DND-41 (cell line): ENCODE measurements at regions not wholly inside any gene's neighbourhood (a gene's known extent, or its start where the extent isn't known, plus 50 kb on each side); places are given as distances from the start of the nearest gene placed in this dataset.

Source experiments
- ATAC-seq: fragments of 200-7000 bp; cut with Tn5 transposase; 3 replicates; pipeline ENCODE4 v1.9.1; 2021; ENCODE audit warnings: low read depth; ENCODE audit not compliant: insufficient read depth
- DNase-seq: peaks from one replicate; pipeline ENCODE4 v3.0.0-alpha.2; 2020
- H2AFZ ChIP-seq: 2 replicates; pipeline ENCODE4 v1.6.0; 2012; ENCODE audit warnings: low read depth, low read length
- H3K27ac ChIP-seq: 2 replicates; pipeline ENCODE4 v1.5.1; 2012; ENCODE audit warnings: low read length, inconsistent platforms
- H3K27me3 ChIP-seq: fragments of 200-600 bp; sonication (generic); 2 replicates; pipeline ENCODE4 v1.6.0; 2012; ENCODE audit warnings: low read length, mild to moderate bottlenecking, inconsistent platforms; ENCODE audit not compliant: insufficient read depth, poor library complexity
- H3K36me3 ChIP-seq: 2 replicates; pipeline ENCODE4 v1.5.1; 2012; ENCODE audit warnings: low read length, inconsistent platforms; ENCODE audit not compliant: insufficient read depth
- H3K4me1 ChIP-seq: 2 replicates; pipeline ENCODE4 v1.5.1; 2012; ENCODE audit warnings: mild to moderate bottlenecking, low read length; ENCODE audit not compliant: insufficient read depth
- H3K4me2 ChIP-seq: 2 replicates; pipeline ENCODE4 v1.6.0; 2012; ENCODE audit warnings: mild to moderate bottlenecking, moderate library complexity, low read length, inconsistent platforms; ENCODE audit not compliant: insufficient read depth
- H3K4me3 ChIP-seq, 2 experiments: fragments of 200-600 bp in 1 of 2; shearing (Covaris generic) in 1 of 2; 2 replicates each; pipeline ENCODE4 v1.5.1; 2012 to 2016; ENCODE audit warnings: inconsistent platforms in 2 of 2, low read length in 2 of 2, mild to moderate bottlenecking in 2 of 2, low read depth in 1 of 2, moderate library complexity in 1 of 2
- H3K79me2 ChIP-seq: 2 replicates; pipeline ENCODE4 v1.6.0; 2012; ENCODE audit warnings: low read length, inconsistent platforms; ENCODE audit not compliant: insufficient read depth
- H3K9ac ChIP-seq: 2 replicates; pipeline ENCODE4 v1.6.0; 2012; ENCODE audit warnings: low read depth, mild to moderate bottlenecking, inconsistent platforms, low read length, moderate library complexity
- H3K9me3 ChIP-seq: 2 replicates; pipeline ENCODE4 v1.5.1; 2012; ENCODE audit warnings: low read length, moderate library complexity, mild to moderate bottlenecking, inconsistent platforms; ENCODE audit not compliant: insufficient read depth, severe bottlenecking
- H4K20me1 ChIP-seq: 2 replicates; pipeline ENCODE4 v1.6.0; 2012; ENCODE audit warnings: low read length; ENCODE audit not compliant: insufficient read depth
- CTCF ChIP-seq: IDR thresholded peaks from 2 replicates; pipeline ENCODE4 v1.5.1; 2012; ENCODE audit warnings: borderline replicate concordance, low read length, moderate library complexity, mild to moderate bottlenecking; ENCODE audit not compliant: poor library complexity, severe bottlenecking; ENCODE audit errors: extremely low read depth
- EZH2 ChIP-seq: IDR thresholded peaks from 3 replicates; pipeline ENCODE4 v1.6.1; 2012; ENCODE audit warnings: borderline replicate concordance, low read depth, mild to moderate bottlenecking, moderate library complexity, low read length, inconsistent platforms; ENCODE audit not compliant: severe bottlenecking

- Histone ChIP-seq H3K4me1 (no peaks in the 10 kb centered on the region), H3K27me3 (no peaks in the 10 kb centered on the region), H2AFZ (no peak overlapping the region), H4K20me1 (no peaks in the 10 kb centered on the region), H3K27ac (no peak overlapping the region), H3K9ac (no peak overlapping the region), H3K79me2 (no peaks in the 10 kb centered on the region), H3K4me2 (no peak overlapping the region), H3K36me3 (no peaks in the 10 kb centered on the region), H3K9me3 (no peaks in the 10 kb centered on the region), H3K4me3 (no peak overlapping the region)
- ATAC-seq (peak; percentile 74), DNase-seq (peak; percentile 69)
- TF ChIP-seq EZH2: no peak
- TF ChIP-seq CTCF: peak; percentile 95
These were observed 63.6 kb upstream of the DLK1 start for GRCh38 chr14:100662879-100663760.

- Histone ChIP-seq H3K27me3 (no peaks in the 10 kb centered on the region), H3K27ac (no peak overlapping the region), H2AFZ (no peak overlapping the region), H3K4me1 (no peaks in the 10 kb centered on the region), H3K79me2 (no peaks in the 10 kb centered on the region), H3K4me2 (no peak overlapping the region), H3K9me3 (no peaks in the 10 kb centered on the region), H3K9ac (no peak overlapping the region), H4K20me1 (no peaks in the 10 kb centered on the region), H3K4me3 (no peak overlapping the region), H3K36me3 (no peaks in the 10 kb centered on the region)
- no peak for TF ChIP-seq EZH2
- no peak for TF ChIP-seq CTCF
- no peak for DNase-seq
- 0 out of 3 replicates have a peak, but pooled peaks have one; percentile 18 for ATAC-seq
These were observed 63.0 kb upstream of the DLK1 start for GRCh38 chr14:100663761-100664052.

GRCh38 chr14:100664231-100664630, 62.5 kb upstream of the DLK1 start:
- no peaks in the 10 kb centered on the region for H3K27me3 ChIP-seq
- no peaks in the 10 kb centered on the region for H3K36me3 ChIP-seq
- H3K9me3 ChIP-seq: no peaks in the 10 kb centered on the region
- H3K9ac ChIP-seq: no peak overlapping the region
- H2AFZ ChIP-seq: no peak overlapping the region
- no peaks in the 10 kb centered on the region for H4K20me1 ChIP-seq
- ATAC-seq: no peak
- no peak overlapping the region for H3K4me2 ChIP-seq
- no peaks in the 10 kb centered on the region for H3K79me2 ChIP-seq
- H3K4me3 ChIP-seq: no peak overlapping the region
- no peak overlapping the region for H3K27ac ChIP-seq
- no peak for TF ChIP-seq EZH2
- TF ChIP-seq CTCF: no peak
- no peak for DNase-seq
- H3K4me1 ChIP-seq: no peaks in the 10 kb centered on the region
